ENCODE measurements at regions not wholly inside any gene's neighbourhood (a gene's known extent, or its start where the extent isn't known, plus 50 kb on each side); places are given as distances from the start of the nearest gene placed in this dataset.

DNA sequence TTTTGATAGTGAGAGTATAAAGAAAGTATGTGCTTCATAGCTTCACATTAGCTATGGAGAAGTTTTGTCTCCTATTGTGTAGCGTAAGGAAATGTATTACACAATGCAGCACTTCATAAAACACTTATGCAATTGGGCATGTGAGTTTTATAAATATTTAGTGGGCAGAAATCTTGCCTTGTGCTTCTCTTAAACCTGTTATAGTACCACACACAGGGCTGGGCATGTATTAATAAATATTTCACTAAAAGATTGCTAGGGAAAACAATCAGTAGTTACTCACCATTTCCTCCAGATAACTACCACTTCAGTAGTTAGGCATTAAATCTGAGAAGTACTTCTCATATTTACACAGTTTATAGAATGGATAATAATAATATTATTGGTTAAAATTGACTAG is 1080.8 kb upstream of the PIK3C3 start:
- no peak for TF ChIP-seq POLR2AphosphoS5 (IDR thresholded peaks at IDR 0.05)
- TF ChIP-seq, protein P1, sequence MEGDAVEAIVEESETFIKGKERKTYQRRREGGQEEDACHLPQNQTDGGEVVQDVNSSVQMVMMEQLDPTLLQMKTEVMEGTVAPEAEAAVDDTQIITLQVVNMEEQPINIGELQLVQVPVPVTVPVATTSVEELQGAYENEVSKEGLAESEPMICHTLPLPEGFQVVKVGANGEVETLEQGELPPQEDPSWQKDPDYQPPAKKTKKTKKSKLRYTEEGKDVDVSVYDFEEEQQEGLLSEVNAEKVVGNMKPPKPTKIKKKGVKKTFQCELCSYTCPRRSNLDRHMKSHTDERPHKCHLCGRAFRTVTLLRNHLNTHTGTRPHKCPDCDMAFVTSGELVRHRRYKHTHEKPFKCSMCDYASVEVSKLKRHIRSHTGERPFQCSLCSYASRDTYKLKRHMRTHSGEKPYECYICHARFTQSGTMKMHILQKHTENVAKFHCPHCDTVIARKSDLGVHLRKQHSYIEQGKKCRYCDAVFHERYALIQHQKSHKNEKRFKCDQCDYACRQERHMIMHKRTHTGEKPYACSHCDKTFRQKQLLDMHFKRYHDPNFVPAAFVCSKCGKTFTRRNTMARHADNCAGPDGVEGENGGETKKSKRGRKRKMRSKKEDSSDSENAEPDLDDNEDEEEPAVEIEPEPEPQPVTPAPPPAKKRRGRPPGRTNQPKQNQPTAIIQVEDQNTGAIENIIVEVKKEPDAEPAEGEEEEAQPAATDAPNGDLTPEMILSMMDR (IDR thresholded peaks at IDR 0.05 in 8 of 11, conservative IDR thresholded peaks at IDR 0.05 in 3 of 11): no peak
- TF ChIP-seq POLR2A (IDR thresholded peaks at IDR 0.05): no peak
- no peaks in the 10 kb centered on the region for H3K27me3 ChIP-seq (replicated peaks in 1 of 7)
- H3K27ac ChIP-seq: no peak overlapping the region
- no peaks in the 10 kb centered on the region for H3K4me1 ChIP-seq
- H3K4me3 ChIP-seq: no peak overlapping the region
- 68 to 85% (median 78%) methylated on average over 1 of the region's 1 CpG for WGBS, 5 donors
- DNase-seq: no peak
- H3K36me3 ChIP-seq: no peaks in the 10 kb centered on the region
- no peaks in the 10 kb centered on the region for H3K9me3 ChIP-seq
- intact Hi-C loops (cut with DNase I; ENCODE audit: low total_unique reads): no loop called here

DNA sequence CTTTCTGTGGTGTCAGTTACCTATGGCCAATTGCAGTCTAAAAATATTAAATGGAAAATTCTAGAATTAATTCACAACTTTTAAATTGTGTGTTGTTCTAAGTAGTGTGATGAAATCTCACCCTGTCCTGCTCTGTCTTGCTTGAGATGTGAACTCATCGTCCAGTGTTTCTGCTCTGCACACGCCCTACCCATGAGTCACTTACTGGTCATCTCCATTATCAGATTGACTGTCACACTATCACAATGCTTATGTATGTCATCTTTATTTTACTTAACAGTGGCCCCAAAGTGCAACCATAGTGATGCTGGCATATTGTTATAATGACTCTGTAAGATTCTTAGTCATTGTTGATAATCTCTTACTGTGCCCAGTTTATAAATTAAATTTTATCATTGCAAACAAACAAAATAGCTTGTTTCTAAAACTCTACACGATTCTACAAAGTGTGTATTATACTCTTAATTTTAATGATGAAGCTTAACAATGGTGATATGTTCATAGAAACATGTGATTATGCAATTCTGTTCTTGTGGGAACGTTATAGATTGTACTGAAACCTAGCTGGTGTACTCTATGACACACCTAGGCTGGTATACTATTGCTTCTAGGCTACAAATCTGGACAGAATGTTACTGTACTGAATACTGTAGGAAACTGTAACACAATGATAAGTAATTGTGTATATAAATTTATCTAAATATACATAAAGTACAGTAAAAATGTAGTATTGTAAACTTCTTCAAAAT is 1086.8 kb upstream of the PIK3C3 start:
- no peak overlapping the region for H3K27ac ChIP-seq
- WGBS, 5 donors: 54 to 78% (median 66%) methylated on average over 4 of the region's 4 CpGs
- H3K9me3 ChIP-seq: peaks cover 0 to 6% (median 0%) of the 10 kb centered on the region in 8 donors
- H3K4me1 ChIP-seq: no peaks in the 10 kb centered on the region
- DNase-seq: no peak
- no peak overlapping the region for H3K4me3 ChIP-seq
- intact Hi-C loops (cut with DNase I; ENCODE audit: low total_unique reads): no loop called here
- no peaks in the 10 kb centered on the region for H3K36me3 ChIP-seq
- H3K27me3 ChIP-seq (replicated peaks in 1 of 7): no peaks in the 10 kb centered on the region
- TF ChIP-seq POLR2AphosphoS5 (IDR thresholded peaks at IDR 0.05): no peak
- no peak for TF ChIP-seq POLR2A (IDR thresholded peaks at IDR 0.05)

DNA sequence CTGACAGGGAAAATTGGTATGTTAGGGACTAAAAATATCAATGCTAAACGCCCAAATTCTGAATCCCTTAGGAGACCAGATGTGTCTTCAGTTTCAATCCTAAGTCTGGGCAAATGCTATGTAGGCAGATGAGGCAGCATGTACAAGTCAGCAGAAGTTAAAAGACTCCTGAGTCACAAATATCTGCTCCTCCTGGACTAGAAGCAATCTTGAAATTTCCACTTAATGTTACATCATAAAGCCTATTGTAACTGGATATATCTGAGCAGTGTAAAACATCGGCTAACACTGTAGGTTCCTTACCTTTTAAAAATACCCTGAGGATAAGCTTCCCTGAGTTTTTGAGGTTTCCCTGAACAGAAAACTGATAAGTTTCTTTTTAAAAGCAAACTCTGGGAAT is 1087.6 kb upstream of the PIK3C3 start:
- H3K9me3 ChIP-seq: peaks cover 0 to 6% (median 0%) of the 10 kb centered on the region in 8 donors
- intact Hi-C loops (cut with DNase I; ENCODE audit: low total_unique reads): no loop called here
- 74 to 90% (median 85%) methylated on average over 2 of the region's 2 CpGs for WGBS, 5 donors

DNA sequence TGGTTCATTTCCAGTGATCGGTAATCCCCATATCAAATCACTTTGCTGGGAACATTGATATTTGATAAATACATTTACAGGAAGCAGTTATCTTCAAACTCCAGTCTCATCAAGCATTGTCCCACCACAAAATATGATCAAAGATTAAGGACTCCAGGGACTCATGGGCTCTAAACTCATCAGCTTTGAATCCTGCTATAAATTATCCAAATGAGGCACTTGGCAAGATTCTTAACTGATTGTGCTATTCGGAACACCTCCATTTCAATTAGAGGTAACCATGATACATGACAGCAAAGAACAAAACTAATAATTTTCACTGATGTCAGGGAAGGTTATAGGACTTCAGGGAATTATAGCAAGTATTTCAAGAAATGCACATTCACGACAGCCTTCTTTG is 1088.1 kb upstream of the PIK3C3 start:
- no peak for TF ChIP-seq POLR2AphosphoS5 (IDR thresholded peaks at IDR 0.05)
- TF ChIP-seq, protein P1 (IDR thresholded peaks at IDR 0.05 in 8 of 11, conservative IDR thresholded peaks at IDR 0.05 in 3 of 11): no peak
- TF ChIP-seq POLR2A (IDR thresholded peaks at IDR 0.05): no peak
- no peaks in the 10 kb centered on the region for H3K36me3 ChIP-seq
- no peaks in the 10 kb centered on the region for H3K4me1 ChIP-seq
- H3K27ac ChIP-seq: no peak overlapping the region
- no peak overlapping the region for H3K4me3 ChIP-seq
- no peak for DNase-seq
- H3K27me3 ChIP-seq (replicated peaks in 1 of 7): no peaks in the 10 kb centered on the region
- WGBS, 5 donors: 85 to 93% (median 90%) methylated on average over 3 of the region's 3 CpGs
- intact Hi-C loops (cut with DNase I; ENCODE audit: low total_unique reads): no loop called here
- H3K9me3 ChIP-seq: peaks cover 0 to 6% (median 0%) of the 10 kb centered on the region in 8 donors

More for the DNA sequence above, 1087.6 kb upstream of the PIK3C3 start:
- Histone ChIP-seq H3K4me3 (no peak overlapping the region), H3K36me3 (no peaks in the 10 kb centered on the region), H3K27me3 (replicated peaks in 1 of 7) (no peaks in the 10 kb centered on the region), H3K4me1 (no peaks in the 10 kb centered on the region), H3K27ac (no peak overlapping the region)
- TF ChIP-seq POLR2A (IDR thresholded peaks at IDR 0.05): no peak
- TF ChIP-seq POLR2AphosphoS5 (IDR thresholded peaks at IDR 0.05): no peak
- TF ChIP-seq, protein P1 (IDR thresholded peaks at IDR 0.05 in 8 of 11, conservative IDR thresholded peaks at IDR 0.05 in 3 of 11): no peak
- no peak for DNase-seq
